ENCODE measurements at regions not wholly inside any gene's neighbourhood (a gene's known extent, or its start where the extent isn't known, plus 50 kb on each side); places are given as distances from the start of the nearest gene placed in this dataset.

- TF ChIP-seq, protein P1, sequence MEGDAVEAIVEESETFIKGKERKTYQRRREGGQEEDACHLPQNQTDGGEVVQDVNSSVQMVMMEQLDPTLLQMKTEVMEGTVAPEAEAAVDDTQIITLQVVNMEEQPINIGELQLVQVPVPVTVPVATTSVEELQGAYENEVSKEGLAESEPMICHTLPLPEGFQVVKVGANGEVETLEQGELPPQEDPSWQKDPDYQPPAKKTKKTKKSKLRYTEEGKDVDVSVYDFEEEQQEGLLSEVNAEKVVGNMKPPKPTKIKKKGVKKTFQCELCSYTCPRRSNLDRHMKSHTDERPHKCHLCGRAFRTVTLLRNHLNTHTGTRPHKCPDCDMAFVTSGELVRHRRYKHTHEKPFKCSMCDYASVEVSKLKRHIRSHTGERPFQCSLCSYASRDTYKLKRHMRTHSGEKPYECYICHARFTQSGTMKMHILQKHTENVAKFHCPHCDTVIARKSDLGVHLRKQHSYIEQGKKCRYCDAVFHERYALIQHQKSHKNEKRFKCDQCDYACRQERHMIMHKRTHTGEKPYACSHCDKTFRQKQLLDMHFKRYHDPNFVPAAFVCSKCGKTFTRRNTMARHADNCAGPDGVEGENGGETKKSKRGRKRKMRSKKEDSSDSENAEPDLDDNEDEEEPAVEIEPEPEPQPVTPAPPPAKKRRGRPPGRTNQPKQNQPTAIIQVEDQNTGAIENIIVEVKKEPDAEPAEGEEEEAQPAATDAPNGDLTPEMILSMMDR (IDR thresholded peaks at IDR 0.05; ENCODE audit: unreplicated experiment): no peak
- Mint-ChIP-seq H3K9me3 (no peaks in the 10 kb centered on the region), H3K27ac (no peak overlapping the region), H3K36me3 (no peaks in the 10 kb centered on the region), H3K4me3 (no peak overlapping the region), H3K4me1 (no peaks in the 10 kb centered on the region), H3K27me3 (ENCODE audit: low read depth) (peaks cover 22% of the 10 kb centered on the region)
- no peak for DNase-seq (ENCODE audit: low spot score in 2 of 2, unreplicated experiment in 2 of 2)
These were observed 57.4 kb upstream of the FOXC1 start for GRCh38 chr6:1552296-1552761.

GRCh38 chr6:1553562-1554083 lies 56.1 kb upstream of the FOXC1 start:
- DNase-seq (ENCODE audit: low spot score in 2 of 2, unreplicated experiment in 2 of 2): no peak
- TF ChIP-seq, protein P1 (IDR thresholded peaks at IDR 0.05; ENCODE audit: unreplicated experiment): no peak
- H3K9me3 Mint-ChIP-seq: no peaks in the 10 kb centered on the region
- H3K4me1 Mint-ChIP-seq: no peaks in the 10 kb centered on the region
- peaks cover 16% of the 10 kb centered on the region for H3K27me3 Mint-ChIP-seq (ENCODE audit: low read depth)
- no peak overlapping the region for H3K4me3 Mint-ChIP-seq
- no peaks in the 10 kb centered on the region for H3K36me3 Mint-ChIP-seq
- H3K27ac Mint-ChIP-seq: no peak overlapping the region

DNA sequence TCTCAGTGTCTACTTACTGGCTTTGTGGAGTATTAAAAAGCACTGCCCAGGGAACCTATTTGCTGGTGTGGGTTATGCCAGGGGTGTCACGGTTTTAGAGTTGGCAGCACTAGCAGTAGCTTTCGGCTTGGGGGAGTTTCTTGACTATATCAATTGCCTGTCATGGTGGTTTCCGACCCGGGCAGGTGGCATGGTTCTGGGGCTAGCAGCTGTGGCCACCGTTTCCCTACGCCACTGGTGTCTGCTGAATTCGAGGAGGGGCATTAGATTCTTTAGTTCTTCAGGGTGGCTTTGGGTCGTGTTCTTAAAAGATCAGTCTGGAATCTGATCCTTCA lies 55.6 kb upstream of the FOXC1 start:
- Mint-ChIP-seq H3K9me3 (no peaks in the 10 kb centered on the region), H3K27ac (no peak overlapping the region), H3K27me3 (ENCODE audit: low read depth) (peaks cover 16% of the 10 kb centered on the region), H3K4me3 (no peak overlapping the region), H3K4me1 (no peaks in the 10 kb centered on the region), H3K36me3 (no peaks in the 10 kb centered on the region)
- DNase-seq (ENCODE audit: low spot score in 2 of 2, unreplicated experiment in 2 of 2): no peak
- TF ChIP-seq, protein P1 (IDR thresholded peaks at IDR 0.05; ENCODE audit: unreplicated experiment): no peak

GRCh38 chr6:1554476-1555310 lies 55.0 kb upstream of the FOXC1 start:
- H3K27ac Mint-ChIP-seq: no peak overlapping the region
- TF ChIP-seq, protein P1 (IDR thresholded peaks at IDR 0.05; ENCODE audit: unreplicated experiment): no peak
- H3K4me1 Mint-ChIP-seq: no peaks in the 10 kb centered on the region
- H3K27me3 Mint-ChIP-seq (ENCODE audit: low read depth): peaks cover 16% of the 10 kb centered on the region
- no peak for DNase-seq (ENCODE audit: low spot score in 2 of 2, unreplicated experiment in 2 of 2)
- no peaks in the 10 kb centered on the region for H3K9me3 Mint-ChIP-seq
- H3K36me3 Mint-ChIP-seq: no peaks in the 10 kb centered on the region
- H3K4me3 Mint-ChIP-seq: no peak overlapping the region

- H3K27ac Mint-ChIP-seq: no peak overlapping the region
- no peaks in the 10 kb centered on the region for H3K9me3 Mint-ChIP-seq
- TF ChIP-seq, protein P1 (IDR thresholded peaks at IDR 0.05; ENCODE audit: unreplicated experiment): no peak
- no peak overlapping the region for H3K4me3 Mint-ChIP-seq
- no peak for DNase-seq (ENCODE audit: low spot score in 2 of 2, unreplicated experiment in 2 of 2)
- no peaks in the 10 kb centered on the region for H3K36me3 Mint-ChIP-seq
- peaks cover 2% of the 10 kb centered on the region for H3K4me1 Mint-ChIP-seq
- H3K27me3 Mint-ChIP-seq (ENCODE audit: low read depth): peaks cover 16% of the 10 kb centered on the region
These were observed 51.3 kb upstream of the FOXC1 start for GRCh38 chr6:1558388-1558787.
